ENCODE measurements at regions not wholly inside any gene's neighbourhood (a gene's known extent, or its start where the extent isn't known, plus 50 kb on each side); places are given as distances from the start of the nearest gene placed in this dataset.

DNA sequence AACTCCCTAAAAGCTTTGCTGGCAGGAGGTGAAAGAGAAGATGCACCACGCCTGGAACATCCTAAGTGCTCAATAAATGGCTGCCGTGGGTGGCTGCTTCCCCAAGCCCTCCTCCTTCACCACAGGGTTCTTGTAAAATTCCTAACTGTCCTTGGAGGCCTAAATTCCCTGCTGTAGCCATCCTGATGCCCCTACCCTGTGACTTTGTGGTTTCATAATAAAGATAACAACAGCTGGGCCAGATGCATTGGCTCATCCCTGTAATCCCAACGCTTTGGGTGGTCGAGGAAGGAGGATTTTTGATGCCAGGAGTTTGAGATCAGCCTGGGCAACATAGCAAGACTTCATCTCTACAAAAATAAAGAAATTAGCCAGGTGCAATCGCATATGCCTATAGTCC, 341.8 kb downstream of the ANKRD30A start:
- TF ChIP-seq NFYB (CRISPR knock-in tag; conservative IDR thresholded peaks at IDR 0.05; ENCODE audit: low read depth): no peak
- TF ChIP-seq, protein P1, sequence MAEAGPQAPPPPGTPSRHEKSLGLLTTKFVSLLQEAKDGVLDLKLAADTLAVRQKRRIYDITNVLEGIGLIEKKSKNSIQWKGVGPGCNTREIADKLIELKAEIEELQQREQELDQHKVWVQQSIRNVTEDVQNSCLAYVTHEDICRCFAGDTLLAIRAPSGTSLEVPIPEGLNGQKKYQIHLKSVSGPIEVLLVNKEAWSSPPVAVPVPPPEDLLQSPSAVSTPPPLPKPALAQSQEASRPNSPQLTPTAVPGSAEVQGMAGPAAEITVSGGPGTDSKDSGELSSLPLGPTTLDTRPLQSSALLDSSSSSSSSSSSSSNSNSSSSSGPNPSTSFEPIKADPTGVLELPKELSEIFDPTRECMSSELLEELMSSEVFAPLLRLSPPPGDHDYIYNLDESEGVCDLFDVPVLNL (CRISPR knock-in tag; IDR thresholded peaks at IDR 0.05; ENCODE audit: borderline replicate concordance, low read depth): no peak
- no peak for TF ChIP-seq CTCF (IDR thresholded peaks at IDR 0.05)
- TF ChIP-seq ATF1 (CRISPR knock-in tag; IDR thresholded peaks at IDR 0.05): no peak
- no peak for TF ChIP-seq ATF3 (CRISPR knock-in tag; conservative IDR thresholded peaks at IDR 0.05)
